ENCODE measurements at regions not wholly inside any gene's neighbourhood (a gene's known extent, or its start where the extent isn't known, plus 50 kb on each side); places are given as distances from the start of the nearest gene placed in this dataset.

DNA sequence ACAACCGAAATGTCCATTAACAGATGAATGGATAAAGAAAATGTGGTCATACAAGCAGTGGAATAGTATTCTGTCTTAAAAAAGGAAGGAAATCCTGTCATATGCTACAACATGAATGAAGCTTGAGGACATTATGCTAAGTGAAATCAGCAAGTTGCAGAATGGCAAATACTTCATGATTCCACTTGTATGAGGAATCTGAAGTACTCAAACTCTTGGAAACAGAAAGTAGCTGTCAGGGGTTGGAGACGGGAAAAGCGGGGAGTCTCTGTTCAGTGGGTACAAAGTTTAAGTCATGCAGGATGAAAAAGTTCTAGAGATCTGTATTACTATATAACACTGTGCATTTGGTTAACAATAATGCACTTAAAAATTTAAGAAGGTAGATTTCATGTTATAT, 209.0 kb upstream of the SIX2 start:
- no peak for TF ChIP-seq POLR2A (IDR thresholded peaks at IDR 0.05)
- TF ChIP-seq, protein P1, sequence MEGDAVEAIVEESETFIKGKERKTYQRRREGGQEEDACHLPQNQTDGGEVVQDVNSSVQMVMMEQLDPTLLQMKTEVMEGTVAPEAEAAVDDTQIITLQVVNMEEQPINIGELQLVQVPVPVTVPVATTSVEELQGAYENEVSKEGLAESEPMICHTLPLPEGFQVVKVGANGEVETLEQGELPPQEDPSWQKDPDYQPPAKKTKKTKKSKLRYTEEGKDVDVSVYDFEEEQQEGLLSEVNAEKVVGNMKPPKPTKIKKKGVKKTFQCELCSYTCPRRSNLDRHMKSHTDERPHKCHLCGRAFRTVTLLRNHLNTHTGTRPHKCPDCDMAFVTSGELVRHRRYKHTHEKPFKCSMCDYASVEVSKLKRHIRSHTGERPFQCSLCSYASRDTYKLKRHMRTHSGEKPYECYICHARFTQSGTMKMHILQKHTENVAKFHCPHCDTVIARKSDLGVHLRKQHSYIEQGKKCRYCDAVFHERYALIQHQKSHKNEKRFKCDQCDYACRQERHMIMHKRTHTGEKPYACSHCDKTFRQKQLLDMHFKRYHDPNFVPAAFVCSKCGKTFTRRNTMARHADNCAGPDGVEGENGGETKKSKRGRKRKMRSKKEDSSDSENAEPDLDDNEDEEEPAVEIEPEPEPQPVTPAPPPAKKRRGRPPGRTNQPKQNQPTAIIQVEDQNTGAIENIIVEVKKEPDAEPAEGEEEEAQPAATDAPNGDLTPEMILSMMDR (IDR thresholded peaks at IDR 0.05): no peak

Measured in tibial nerve (tissue), 3 donors.